HG02943 (cell line): ENCODE measurements at regions not wholly inside any gene's neighbourhood (a gene's known extent, or its start where the extent isn't known, plus 50 kb on each side); places are given as distances from the start of the nearest gene placed in this dataset.

Experiments
- ATAC-seq: cut with Tn5 transposase; IDR thresholded peaks from one replicate; pipeline ENCODE4 v1.9.1; 2021; ENCODE audit warnings: mild to moderate bottlenecking, low read depth, moderate library complexity; ENCODE audit not compliant: unreplicated experiment

- no peak for ATAC-seq
Measured at GRCh38 chr3:30945291-30945690, 50.8 kb upstream of the GADL1 start.

GRCh38 chr3:30948426-30948825 is 54.0 kb upstream of the GADL1 start:
- ATAC-seq: no peak

- no peak for ATAC-seq
Measured at GRCh38 chr3:30951826-30952225, 57.4 kb upstream of the GADL1 start.

GRCh38 chr3:30952786-30953185 is 58.3 kb upstream of the GADL1 start:
- ATAC-seq: no peak

GRCh38 chr3:30954426-30954825 is 60.0 kb upstream of the GADL1 start:
- ATAC-seq: no peak

- ATAC-seq: no peak
Measured at GRCh38 chr3:30962084-30962483, 67.6 kb upstream of the GADL1 start.

GRCh38 chr3:30962493-30962892 is 68.0 kb upstream of the GADL1 start:
- ATAC-seq: no peak

- ATAC-seq: no peak
Measured at GRCh38 chr3:30963223-30963722, 68.8 kb upstream of the GADL1 start.

GRCh38 chr3:30964612-30965011 is 70.2 kb upstream of the GADL1 start:
- ATAC-seq: peak; percentile 93

- no peak for ATAC-seq
Measured at GRCh38 chr3:30966896-30967295, 72.4 kb upstream of the GADL1 start.

- ATAC-seq: no peak
Measured at GRCh38 chr3:30970183-30970582, 75.7 kb upstream of the GADL1 start.

GRCh38 chr3:30972449-30972848 is 78.0 kb upstream of the GADL1 start:
- ATAC-seq: no peak

GRCh38 chr3:30974071-30974470 is 79.6 kb upstream of the GADL1 start:
- ATAC-seq: no peak

- ATAC-seq: no peak
Measured at GRCh38 chr3:30977592-30977991, 83.1 kb upstream of the GADL1 start.

- ATAC-seq: no peak
Measured at GRCh38 chr3:30980993-30981392, 86.5 kb upstream of the GADL1 start.

GRCh38 chr3:30982416-30983075 is 88.1 kb upstream of the GADL1 start:
- ATAC-seq: no peak

- ATAC-seq: peak; percentile 75
Measured at GRCh38 chr3:30984855-30985749, 90.6 kb upstream of the GADL1 start.

GRCh38 chr3:30986551-30986950 is 92.1 kb upstream of the GADL1 start:
- ATAC-seq: no peak

- ATAC-seq: no peak
Measured at GRCh38 chr3:30988769-30989168, 94.3 kb upstream of the GADL1 start.

- ATAC-seq: no peak
Measured at GRCh38 chr3:30989276-30990030, 95.0 kb upstream of the GADL1 start.

GRCh38 chr3:30996467-30996866 is 102.0 kb upstream of the GADL1 start:
- no peak for ATAC-seq
